H54 (cell line): ENCODE measurements at regions not wholly inside any gene's neighbourhood (a gene's known extent, or its start where the extent isn't known, plus 50 kb on each side); places are given as distances from the start of the nearest gene placed in this dataset.

Experiments
- DNase-seq: peaks from one replicate; pipeline ENCODE4 v3.0.0; 2011; ENCODE audit warnings: low spot score, mixed read lengths; ENCODE audit not compliant: insufficient read length
- FAIRE-seq: peaks from 3 replicates; lab custom pipeline; 2011; peaks lifted over from hg19 to GRCh38; lab: Jason Lieb, UNC
- POLR2A ChIP-seq: IDR thresholded peaks from 2 replicates; pipeline ENCODE4 v1.6.1; 2011; ENCODE audit warnings: low read depth, mild to moderate bottlenecking, low read length

DNA sequence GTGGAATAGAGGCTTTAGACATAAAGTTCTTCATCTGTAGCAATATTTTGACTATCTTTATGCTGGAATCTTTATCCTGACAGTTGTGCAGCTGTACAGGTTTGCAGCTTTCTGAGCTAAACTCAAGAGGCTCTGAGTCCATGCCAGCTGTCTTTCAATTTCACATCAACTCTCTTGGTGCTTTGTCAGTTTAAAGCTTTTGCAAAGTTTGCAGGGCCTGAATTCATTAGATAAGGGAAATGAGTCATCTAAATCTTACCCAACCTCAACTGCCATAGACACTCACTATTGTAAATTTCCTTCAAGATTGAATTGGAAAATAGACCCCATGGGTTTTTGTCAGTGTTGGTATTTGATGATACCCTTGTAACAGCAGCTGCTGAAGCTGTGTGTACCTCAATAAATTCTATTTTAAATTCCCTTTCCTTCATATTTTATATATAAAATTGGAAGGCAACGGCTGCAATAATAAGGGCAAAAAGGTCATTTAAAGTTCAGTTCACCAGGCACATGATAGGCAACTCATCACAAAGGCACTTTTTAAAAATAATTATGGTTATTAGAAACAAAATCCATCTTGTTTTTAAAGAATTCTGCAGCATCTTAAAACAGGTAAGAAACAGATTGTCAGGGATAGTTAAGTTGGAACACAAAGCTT is 169.9 kb upstream of the SLC39A10 start:
- FAIRE-seq (peak; percentile 97), DNase-seq (peak; percentile 15)
- TF ChIP-seq POLR2A = no peak

GRCh38 chr2:195486520-195486919 is 170.5 kb upstream of the SLC39A10 start:
- no peak for DNase-seq
- FAIRE-seq = no peak
- TF ChIP-seq POLR2A = no peak

GRCh38 chr2:195482010-195482409 is 175.0 kb upstream of the SLC39A10 start:
- FAIRE-seq (no peak), DNase-seq (no peak)
- TF ChIP-seq POLR2A = no peak

GRCh38 chr2:195480121-195480520 is 176.9 kb upstream of the SLC39A10 start:
- no peak for TF ChIP-seq POLR2A
- no peak for FAIRE-seq

DNA sequence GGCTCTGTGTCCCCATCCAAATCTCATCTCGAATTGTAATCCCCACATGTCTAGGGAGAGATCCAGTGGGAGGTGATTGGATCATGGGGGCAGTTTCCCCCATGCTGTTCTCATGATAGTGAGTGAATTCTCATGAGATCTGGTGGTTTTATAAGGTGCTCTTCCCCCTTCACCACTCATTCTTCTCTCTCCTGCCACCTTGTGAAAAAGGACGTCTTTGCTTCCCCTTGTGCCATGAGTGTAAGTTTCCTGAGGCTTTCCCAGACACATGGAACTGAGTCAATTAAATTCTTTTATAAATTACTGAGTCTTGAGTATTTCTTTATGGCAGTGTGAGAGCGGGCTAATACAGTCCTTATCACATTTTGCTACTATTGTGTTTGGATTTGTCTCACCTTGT is 177.6 kb upstream of the SLC39A10 start:
- TF ChIP-seq POLR2A = no peak
- FAIRE-seq (no peak), DNase-seq (no peak)

More at GRCh38 chr2:195480121-195480520, 176.9 kb upstream of the SLC39A10 start:
- no peak for DNase-seq

- peak; percentile 11 for FAIRE-seq
- no peak for DNase-seq
- TF ChIP-seq POLR2A = no peak
Measured at GRCh38 chr2:195477996-195478382, 179.0 kb upstream of the SLC39A10 start.

- DNase-seq = no peak
Measured at GRCh38 chr2:195477248-195477995, 179.6 kb upstream of the SLC39A10 start.

GRCh38 chr2:195475336-195475735 is 181.7 kb upstream of the SLC39A10 start:
- no peak for TF ChIP-seq POLR2A
- no peak for DNase-seq
- no peak for FAIRE-seq

More at GRCh38 chr2:195477248-195477995, 179.6 kb upstream of the SLC39A10 start:
- no peak for TF ChIP-seq POLR2A
- peak; percentile 77 for FAIRE-seq

DNA sequence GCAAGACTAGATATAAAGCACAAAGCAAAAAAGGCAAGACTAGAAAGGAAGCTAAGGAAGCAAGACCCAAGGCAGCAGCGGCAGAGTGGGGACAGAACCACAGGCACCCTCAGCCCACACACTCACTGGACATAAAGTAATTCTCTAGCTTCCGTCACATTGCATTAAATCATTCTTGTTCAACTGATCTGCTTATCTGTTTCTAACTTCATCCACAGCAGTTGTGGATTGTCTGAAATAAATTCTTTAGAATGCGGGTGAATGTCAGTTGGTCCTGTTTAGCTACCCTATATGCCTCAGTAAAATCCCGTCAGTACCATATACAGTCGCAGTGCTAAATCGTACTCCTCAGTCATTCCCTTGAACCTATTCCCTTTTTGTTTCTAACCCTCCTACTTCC is 183.2 kb upstream of the SLC39A10 start:
- DNase-seq (no peak), FAIRE-seq (no peak)
- no peak for TF ChIP-seq POLR2A

DNA sequence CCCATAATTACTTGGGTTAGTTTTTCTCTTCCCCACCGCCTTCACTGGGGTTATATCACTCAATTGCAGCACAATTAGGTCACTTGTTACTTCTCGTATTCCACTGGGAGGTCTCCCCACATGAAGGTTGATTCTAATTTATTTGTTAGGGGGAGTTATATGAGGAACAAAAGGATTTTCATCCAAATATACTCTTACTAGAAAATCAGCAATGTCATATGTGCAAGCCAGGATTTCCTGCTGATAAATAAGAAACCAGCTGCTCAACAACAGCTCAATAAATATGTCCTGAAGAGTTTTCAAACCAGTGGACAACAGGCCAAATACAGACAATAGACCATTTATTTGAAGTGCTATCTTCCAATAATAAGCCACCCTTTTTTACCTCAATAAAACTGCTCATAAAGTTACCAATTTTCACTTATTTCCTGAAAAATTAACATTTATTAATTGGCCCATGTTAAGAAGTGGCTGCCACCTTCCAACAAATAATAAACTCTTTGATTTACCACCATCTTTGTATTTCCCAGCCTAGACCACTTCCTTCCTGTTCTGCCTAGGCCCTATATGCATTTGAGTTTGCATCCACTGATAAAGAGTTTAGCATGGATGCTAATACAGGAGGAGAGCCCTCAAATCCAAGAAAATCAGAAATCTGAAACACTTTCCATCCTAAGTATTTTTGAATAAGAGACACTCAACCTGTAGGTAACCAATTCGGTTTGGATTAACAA is 184.4 kb upstream of the SLC39A10 start:
- TF ChIP-seq POLR2A = no peak
- DNase-seq = no peak
- no peak for FAIRE-seq

DNA sequence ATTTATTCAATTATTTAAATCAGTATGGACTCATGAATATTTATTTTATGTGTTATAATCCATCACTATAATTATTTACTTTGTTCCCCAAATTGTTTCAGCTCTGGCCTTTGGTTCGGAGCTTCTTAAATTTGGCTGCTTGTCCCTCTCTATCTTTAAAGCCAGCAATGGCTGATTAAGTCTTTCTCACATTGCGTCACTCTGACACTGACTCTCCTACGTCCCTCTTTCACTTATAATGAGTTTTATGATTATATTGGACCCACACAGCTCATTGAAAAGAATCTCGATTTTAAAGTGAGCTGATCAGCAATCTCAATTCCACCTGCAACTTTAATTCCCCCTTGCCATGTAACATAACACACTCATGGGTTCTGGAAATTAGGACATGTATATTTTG is 185.2 kb upstream of the SLC39A10 start:
- DNase-seq (no peak), FAIRE-seq (no peak)
- TF ChIP-seq POLR2A = no peak

GRCh38 chr2:195471163-195471562 is 185.9 kb upstream of the SLC39A10 start:
- no peak for TF ChIP-seq POLR2A
- no peak for FAIRE-seq

DNA sequence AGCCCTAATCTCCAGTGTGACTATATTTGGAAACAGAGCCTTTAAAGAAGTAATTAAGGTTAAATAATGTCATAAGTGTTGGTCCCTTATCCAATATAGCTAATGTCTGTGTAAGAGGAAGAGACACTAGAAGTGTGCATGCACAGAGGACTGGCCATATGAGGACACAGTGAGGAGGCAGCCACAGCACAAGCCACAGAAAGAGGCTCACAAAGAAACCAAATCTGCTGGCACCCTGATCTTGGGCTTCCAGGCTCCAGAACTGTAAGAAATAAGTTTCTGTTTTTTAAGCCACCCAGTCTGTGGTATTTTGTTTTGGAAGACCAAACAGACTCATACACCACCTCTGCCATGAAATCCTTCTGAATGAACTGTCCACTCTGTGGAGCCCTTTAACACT is 186.4 kb upstream of the SLC39A10 start:
- FAIRE-seq (no peak), DNase-seq (no peak)
- TF ChIP-seq POLR2A = no peak

More at GRCh38 chr2:195471163-195471562, 185.9 kb upstream of the SLC39A10 start:
- DNase-seq = no peak

- FAIRE-seq (no peak), DNase-seq (no peak)
- TF ChIP-seq POLR2A = no peak
Measured at GRCh38 chr2:195468771-195469170, 188.3 kb upstream of the SLC39A10 start.
